GM12892 (cell line): ENCODE measurements at regions not wholly inside any gene's neighbourhood (a gene's known extent, or its start where the extent isn't known, plus 50 kb on each side); places are given as distances from the start of the nearest gene placed in this dataset.

ENCODE experiments used
- POLR2A ChIP-seq: IDR thresholded peaks from 2 replicates; pipeline ENCODE4 v1.6.1; 2011; ENCODE audit warnings: low read depth, low read length, control low read depth
- POLR2AphosphoS5 ChIP-seq: IDR thresholded peaks from 2 replicates; pipeline ENCODE4 v1.6.1; 2011; ENCODE audit warnings: low read depth, low read length, control low read depth
- TAF1 ChIP-seq: IDR thresholded peaks from 2 replicates; pipeline ENCODE4 v1.6.1; 2011; ENCODE audit warnings: low read depth, mild to moderate bottlenecking, control low read depth, low read length, borderline replicate concordance

DNA sequence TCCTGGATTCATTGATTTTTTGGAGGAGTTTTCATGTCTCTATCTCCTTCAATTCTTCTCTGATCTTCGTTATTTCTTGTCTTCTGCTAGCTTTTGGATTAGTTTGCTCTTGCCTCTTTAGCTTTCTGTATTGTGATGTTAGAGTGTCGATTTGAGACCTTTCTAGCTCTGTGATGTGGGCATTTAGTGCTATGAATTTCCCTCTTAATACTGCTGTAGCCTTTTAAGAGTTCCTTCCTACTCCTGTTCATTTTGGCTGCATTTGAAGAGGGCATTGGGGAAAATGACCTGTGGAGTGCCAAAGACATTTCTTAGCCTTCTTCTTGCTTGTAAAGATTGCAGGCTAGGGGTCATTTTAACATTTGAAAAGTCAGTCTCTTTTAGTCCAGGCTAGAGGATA, 463.8 kb upstream of the GCFC2 start:
- TF ChIP-seq POLR2A, result no peak
- no peak for TF ChIP-seq POLR2AphosphoS5
- no peak for TF ChIP-seq TAF1
